Upper lobe of right lung (tissue), 1 donor: ENCODE measurements at regions not wholly inside any gene's neighbourhood (a gene's known extent, or its start where the extent isn't known, plus 50 kb on each side); places are given as distances from the start of the nearest gene placed in this dataset.

Source experiments
- ATAC-seq: fragments of 200-7000 bp; cut with Tn5 transposase; one replicate; pipeline ENCODE4 v1.9.1; 2020; ENCODE audit warnings: mild to moderate bottlenecking, moderate library complexity
- DNase-seq: peaks from one replicate; pipeline ENCODE4 v3.0.0-alpha.2; 2020
- H3K27ac ChIP-seq: fragments of 200-600 bp; one replicate; pipeline ENCODE4 v1.8.0; 2022
- H3K27me3 ChIP-seq: fragments of 200-600 bp; one replicate; pipeline ENCODE4 v1.8.0; 2022; ENCODE audit warnings: mild to moderate bottlenecking
- H3K36me3 ChIP-seq: fragments of 200-600 bp; one replicate; pipeline ENCODE4 v1.8.0; 2022
- H3K4me1 ChIP-seq: fragments of 200-600 bp; one replicate; pipeline ENCODE4 v1.8.0; 2022
- H3K4me3 ChIP-seq: fragments of 200-600 bp; one replicate; pipeline ENCODE4 v1.8.0; 2022; ENCODE audit warnings: mild to moderate bottlenecking
- H3K9me3 ChIP-seq: fragments of 200-600 bp; one replicate; pipeline ENCODE4 v1.8.0; 2022
- intact Hi-C: fragments of 100-400 bp; cut with DNase I; formaldehyde crosslinking; loops from one replicate; pipeline ENCODE4 v1.11.0; 2022
- TF ChIP-seq, protein P1 (sequence below): fragments of 200-600 bp; IDR thresholded peaks from one replicate; pipeline ENCODE4 v1.8.0; 2022; ENCODE audit warnings: antibody characterized with exemption
- donor health status: DM: no; HTN: yes; CAD: no; lungs with severe emphysema.

DNA sequence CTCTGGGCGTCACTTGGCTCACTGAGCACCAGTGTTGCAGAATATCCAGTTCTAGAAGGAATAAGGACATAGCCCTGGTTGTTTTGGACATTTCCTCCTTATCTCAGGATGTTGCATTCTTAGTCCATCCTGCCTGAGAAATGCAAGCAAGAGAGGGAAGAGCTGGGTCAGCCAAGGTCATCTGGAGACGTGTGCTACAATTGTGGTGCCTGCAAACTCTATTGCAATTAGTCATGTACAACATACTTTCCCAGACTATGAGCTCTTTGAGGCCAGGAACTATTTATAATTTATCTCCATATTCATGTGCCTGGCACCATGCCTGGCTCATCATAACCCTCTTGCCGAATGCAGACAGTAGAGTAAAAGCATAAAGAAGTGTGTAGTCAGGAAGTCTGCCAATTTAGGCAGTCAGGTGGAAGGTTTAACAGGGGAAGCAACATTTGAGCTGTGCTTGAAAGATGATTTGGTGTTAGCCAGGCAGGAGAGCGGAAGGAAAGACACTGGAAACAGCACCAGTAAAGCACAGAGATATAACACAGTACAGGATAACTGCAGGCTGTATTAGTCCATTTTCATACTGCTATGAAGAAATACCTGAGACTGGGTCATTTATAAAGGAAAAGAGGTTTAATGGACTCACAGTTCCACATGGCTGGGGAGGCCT is 129.4 kb upstream of the PAX6 start:
- H3K4me1 ChIP-seq, result no peaks in the 10 kb centered on the region
- H3K9me3 ChIP-seq, result no peaks in the 10 kb centered on the region
- no peaks in the 10 kb centered on the region for H3K27me3 ChIP-seq
- intact Hi-C loops, result no loop called here
- no peak overlapping the region for H3K4me3 ChIP-seq
- TF ChIP-seq, protein P1, sequence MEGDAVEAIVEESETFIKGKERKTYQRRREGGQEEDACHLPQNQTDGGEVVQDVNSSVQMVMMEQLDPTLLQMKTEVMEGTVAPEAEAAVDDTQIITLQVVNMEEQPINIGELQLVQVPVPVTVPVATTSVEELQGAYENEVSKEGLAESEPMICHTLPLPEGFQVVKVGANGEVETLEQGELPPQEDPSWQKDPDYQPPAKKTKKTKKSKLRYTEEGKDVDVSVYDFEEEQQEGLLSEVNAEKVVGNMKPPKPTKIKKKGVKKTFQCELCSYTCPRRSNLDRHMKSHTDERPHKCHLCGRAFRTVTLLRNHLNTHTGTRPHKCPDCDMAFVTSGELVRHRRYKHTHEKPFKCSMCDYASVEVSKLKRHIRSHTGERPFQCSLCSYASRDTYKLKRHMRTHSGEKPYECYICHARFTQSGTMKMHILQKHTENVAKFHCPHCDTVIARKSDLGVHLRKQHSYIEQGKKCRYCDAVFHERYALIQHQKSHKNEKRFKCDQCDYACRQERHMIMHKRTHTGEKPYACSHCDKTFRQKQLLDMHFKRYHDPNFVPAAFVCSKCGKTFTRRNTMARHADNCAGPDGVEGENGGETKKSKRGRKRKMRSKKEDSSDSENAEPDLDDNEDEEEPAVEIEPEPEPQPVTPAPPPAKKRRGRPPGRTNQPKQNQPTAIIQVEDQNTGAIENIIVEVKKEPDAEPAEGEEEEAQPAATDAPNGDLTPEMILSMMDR, result no peak
- no peak overlapping the region for H3K27ac ChIP-seq
- no peak for DNase-seq
- no peaks in the 10 kb centered on the region for H3K36me3 ChIP-seq
- ATAC-seq, result no peak

DNA sequence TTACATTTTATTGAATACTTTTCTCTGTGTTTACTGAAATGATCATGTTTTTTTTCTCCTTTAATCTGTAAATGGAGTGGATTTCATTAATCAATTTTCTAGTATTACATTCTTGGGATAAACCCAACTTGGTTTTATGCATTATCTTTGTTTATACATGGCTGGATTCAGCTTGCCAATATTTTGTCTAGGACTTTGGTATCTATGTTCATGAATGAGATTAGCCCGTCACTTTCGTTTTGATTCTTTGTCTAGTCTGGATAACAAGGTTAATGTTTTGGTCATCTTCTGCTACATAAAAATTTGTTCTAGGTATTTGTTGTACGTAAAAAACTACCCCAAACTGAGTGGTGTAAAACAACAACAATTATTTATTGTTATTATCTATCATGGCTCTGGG is 127.9 kb upstream of the PAX6 start:
- no peak for ATAC-seq
- no peak for DNase-seq
- H3K27me3 ChIP-seq, result peaks cover 8% of the 10 kb centered on the region
- intact Hi-C loops, result no loop called here
- H3K36me3 ChIP-seq, result no peaks in the 10 kb centered on the region
- TF ChIP-seq, protein P1, result no peak
- H3K9me3 ChIP-seq, result no peaks in the 10 kb centered on the region
- H3K27ac ChIP-seq, result no peak overlapping the region
- no peak overlapping the region for H3K4me3 ChIP-seq
- H3K4me1 ChIP-seq, result no peaks in the 10 kb centered on the region

DNA sequence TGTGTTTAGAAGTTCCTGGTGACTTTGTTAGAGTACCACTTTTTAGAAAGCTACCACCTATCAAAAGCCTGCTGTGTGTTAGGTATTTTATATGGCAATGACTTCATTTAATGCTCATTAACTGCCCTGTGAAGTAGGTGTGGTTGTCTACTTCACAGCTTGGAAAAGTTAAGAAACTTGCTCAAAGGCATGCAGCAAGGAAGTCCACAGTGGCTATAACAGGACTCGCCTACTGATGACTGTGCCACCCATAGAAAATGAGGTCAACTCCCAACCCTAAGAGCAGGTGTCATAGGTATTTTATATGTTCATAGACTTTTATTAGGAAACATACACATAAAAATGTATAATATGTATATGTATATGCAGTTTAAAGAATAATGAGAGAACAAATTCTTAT is 125.2 kb upstream of the PAX6 start:
- no peaks in the 10 kb centered on the region for H3K4me1 ChIP-seq
- no peak for DNase-seq
- no peaks in the 10 kb centered on the region for H3K9me3 ChIP-seq
- H3K4me3 ChIP-seq, result no peak overlapping the region
- ATAC-seq, result no peak
- intact Hi-C loops, result no loop called here
- H3K27me3 ChIP-seq, result peaks cover 19% of the 10 kb centered on the region
- TF ChIP-seq, protein P1, result no peak
- no peaks in the 10 kb centered on the region for H3K36me3 ChIP-seq
- H3K27ac ChIP-seq, result no peak overlapping the region

DNA sequence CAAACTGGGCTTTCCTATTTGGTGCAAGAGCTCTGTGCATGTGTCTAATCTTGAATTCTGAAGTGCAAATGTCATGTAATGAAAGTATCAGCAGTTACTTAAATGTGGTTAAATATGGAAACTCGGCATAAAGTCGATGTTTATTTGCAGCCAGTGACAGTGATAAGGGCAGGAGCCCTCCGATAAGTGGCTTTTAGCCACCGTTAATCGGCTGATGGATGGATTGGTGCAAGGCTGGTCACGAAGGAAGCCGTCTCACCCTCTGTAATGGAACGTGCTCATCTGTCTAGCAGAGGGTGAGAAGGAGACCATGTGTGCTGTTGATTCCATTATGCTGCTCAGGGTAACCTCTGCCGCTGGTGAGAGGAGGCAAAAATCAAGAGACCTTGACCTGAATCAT is 121.8 kb upstream of the PAX6 start:
- ATAC-seq (no peak), DNase-seq (no peak)
- H3K27ac ChIP-seq, result no peak overlapping the region
- no peaks in the 10 kb centered on the region for H3K36me3 ChIP-seq
- TF ChIP-seq, protein P1, result no peak
- H3K4me3 ChIP-seq, result no peak overlapping the region
- H3K9me3 ChIP-seq, result no peaks in the 10 kb centered on the region
- H3K4me1 ChIP-seq, result no peaks in the 10 kb centered on the region
- H3K27me3 ChIP-seq, result peaks cover 19% of the 10 kb centered on the region
- intact Hi-C loops, result no loop called here

DNA sequence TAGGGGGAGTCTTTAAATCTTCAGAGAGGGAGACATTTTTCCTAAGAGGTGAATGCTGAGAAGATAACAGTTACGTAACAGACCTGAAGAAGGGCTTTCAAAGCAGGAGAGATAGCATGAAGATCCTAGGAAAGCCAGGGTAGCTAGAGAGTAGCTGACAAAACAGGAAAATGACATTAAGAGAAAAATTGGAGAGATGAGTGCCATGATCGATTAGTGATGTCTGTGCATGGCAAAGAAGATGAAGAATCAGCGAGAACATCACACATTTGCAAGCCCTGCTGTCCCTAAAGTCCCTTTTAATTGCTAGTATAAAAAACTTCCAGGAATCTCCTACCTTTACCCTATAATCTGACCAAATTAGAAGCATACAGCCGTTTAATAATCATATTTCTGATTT is 116.9 kb upstream of the PAX6 start:
- Histone ChIP-seq H3K4me1 (no peaks in the 10 kb centered on the region), H3K36me3 (no peaks in the 10 kb centered on the region), H3K9me3 (no peaks in the 10 kb centered on the region), H3K4me3 (no peak overlapping the region), H3K27me3 (peaks cover 9% of the 10 kb centered on the region), H3K27ac (no peak overlapping the region)
- intact Hi-C loops, result no loop called here
- DNase-seq (no peak), ATAC-seq (no peak)
- TF ChIP-seq, protein P1, result no peak
